GM12892 (cell line): ENCODE measurements at regions not wholly inside any gene's neighbourhood (a gene's known extent, or its start where the extent isn't known, plus 50 kb on each side); places are given as distances from the start of the nearest gene placed in this dataset.

ENCODE experiments used
- POLR2A ChIP-seq: IDR thresholded peaks from 2 replicates; pipeline ENCODE4 v1.6.1; 2011; ENCODE audit warnings: low read depth, low read length, control low read depth
- TAF1 ChIP-seq: IDR thresholded peaks from 2 replicates; pipeline ENCODE4 v1.6.1; 2011; ENCODE audit warnings: low read depth, mild to moderate bottlenecking, control low read depth, low read length, borderline replicate concordance

DNA sequence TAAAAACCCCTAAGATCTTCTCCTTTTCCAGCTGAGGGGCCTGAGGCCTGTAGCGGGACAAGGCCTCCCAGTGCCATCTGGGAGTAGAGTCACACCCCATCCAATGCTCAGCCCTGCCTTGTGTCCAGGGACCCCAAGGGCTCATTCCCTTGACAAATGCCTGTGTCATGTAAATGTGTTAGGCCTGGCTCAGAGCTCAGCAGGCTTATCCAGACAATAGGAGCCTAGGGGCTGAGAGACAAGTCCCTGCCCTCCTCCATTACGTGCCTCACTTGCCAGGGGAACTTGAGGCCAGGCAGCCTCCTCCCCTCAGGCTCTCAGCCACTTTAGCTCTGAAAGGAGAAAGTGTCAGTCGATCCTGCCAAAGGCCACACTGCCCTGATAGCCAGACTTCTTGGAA, 166.8 kb upstream of the MAMLD1 start:
- TF ChIP-seq POLR2A = no peak
- TF ChIP-seq TAF1 = no peak
